A673 (cell line): ENCODE measurements at regions not wholly inside any gene's neighbourhood (a gene's known extent, or its start where the extent isn't known, plus 50 kb on each side); places are given as distances from the start of the nearest gene placed in this dataset.

Experiments used
- CTCF ChIP-seq: fragments of 300-800, 200-600 bp; sonication (generic); conservative IDR thresholded peaks from 2 replicates; pipeline ENCODE4 v1.5.1; 2017; ENCODE audit warnings: low read depth, mild to moderate bottlenecking, antibody characterized with exemption, low read length, moderate library complexity, mixed read lengths
- EZH2 ChIP-seq: fragments of 200-600 bp; sonication (generic); IDR thresholded peaks from 2 replicates; pipeline ENCODE4 v1.6.1; 2017; ENCODE audit warnings: borderline replicate concordance, low read depth, mild to moderate bottlenecking, mixed read lengths, antibody characterized with exemption, low read length; ENCODE audit not compliant: poor library complexity, severe bottlenecking

GRCh38 chrX:22739276-22739675 lies 260.5 kb upstream of the DDX53 start:
- TF ChIP-seq CTCF (no peak), EZH2 (no peak)
